22Rv1 (cell line): ENCODE measurements at regions not wholly inside any gene's neighbourhood (a gene's known extent, or its start where the extent isn't known, plus 50 kb on each side); places are given as distances from the start of the nearest gene placed in this dataset.

ENCODE experiments used
- CTCF ChIP-seq: fragments of 450-650 bp; IDR thresholded peaks from 2 replicates; pipeline ENCODE4 v1.5.1; 2017; ENCODE audit warnings: mild to moderate bottlenecking
- ZFX ChIP-seq: fragments of 450-650 bp; IDR thresholded peaks from 2 replicates; pipeline ENCODE4 v1.6.1; 2017; ENCODE audit warnings: antibody characterized with exemption, borderline replicate concordance

GRCh38 chr7:153010416-153010815 lies 250.9 kb downstream of the ACTR3B start:
- TF ChIP-seq CTCF (no peak), ZFX (no peak)
